Lower leg skin (tissue), 4 donors: ENCODE measurements at regions not wholly inside any gene's neighbourhood (a gene's known extent, or its start where the extent isn't known, plus 50 kb on each side); places are given as distances from the start of the nearest gene placed in this dataset.

Source experiments
- DNase-seq, 2 donors: peaks; one replicate each; pipeline ENCODE4 v3.0.0-alpha.2; 2019; ENCODE audit warnings: low spot score in 2 of 2
- H3K4me3 ChIP-seq: fragments of 200-600 bp; sonication (generic); 2 replicates; pipeline ENCODE4 v1.5.1; 2017; ENCODE audit warnings: mild to moderate bottlenecking, low read depth; ENCODE audit not compliant: poor library complexity, severe bottlenecking
- CTCF ChIP-seq, 3 donors: fragments of 450-650 bp; IDR thresholded peaks; one replicate each; pipeline ENCODE4 v1.5.1; 2016; ENCODE audit warnings: antibody characterized with exemption in 3 of 3, mild to moderate bottlenecking in 3 of 3, moderate library complexity in 2 of 3
- POLR2A ChIP-seq, 2 donors: fragments of 450-650 bp; IDR thresholded peaks; one replicate each; pipeline ENCODE4 v1.6.1; 2016 to 2017; ENCODE audit warnings: antibody characterized with exemption in 2 of 2, mild to moderate bottlenecking in 1 of 2, moderate library complexity in 1 of 2
- WGBS, 2 donors: methylation state at CpG; one replicate each; pipeline ENCODE4 v1.1.5; 2018; 5-methylcytosine and 5-hydroxymethylcytosine counted together
- intact Hi-C: fragments of 100-400 bp; cut with DNase I; formaldehyde crosslinking; loops from one replicate; pipeline ENCODE4 v1.15.0; 2023; ENCODE audit warnings: low total_unique reads

- TF ChIP-seq POLR2A (IDR thresholded peaks at IDR 0.05) (no peak), CTCF (IDR thresholded peaks at IDR 0.05) (no peak)
- intact Hi-C loops: no loop called here
- DNase-seq: no peak
- 78 to 97% methylated on average over 2 of the region's 2 CpGs for WGBS, 2 donors
- no peak overlapping the region for H3K4me3 ChIP-seq
These were observed 116.6 kb upstream of the NT5C1B start for GRCh38 chr2:18706001-18706400.

GRCh38 chr2:18704276-18704675, 114.9 kb upstream of the NT5C1B start:
- no peak overlapping the region for H3K4me3 ChIP-seq
- 55 to 61% methylated on average over 2 of the region's 2 CpGs for WGBS, 2 donors
- no peak for DNase-seq
- TF ChIP-seq POLR2A (IDR thresholded peaks at IDR 0.05): no peak
- no peak for TF ChIP-seq CTCF (IDR thresholded peaks at IDR 0.05)
- intact Hi-C loops: no loop called here

GRCh38 chr2:18703555-18703954, 114.2 kb upstream of the NT5C1B start:
- 41 to 46% methylated on average over 2 of the region's 2 CpGs for WGBS, 2 donors
- no peak for TF ChIP-seq POLR2A (IDR thresholded peaks at IDR 0.05)
- TF ChIP-seq CTCF (IDR thresholded peaks at IDR 0.05): no peak
- intact Hi-C loops: no loop called here
- no peak overlapping the region for H3K4me3 ChIP-seq
- DNase-seq: no peak

GRCh38 chr2:18701981-18702380, 112.6 kb upstream of the NT5C1B start:
- DNase-seq: no peak
- intact Hi-C loops: no loop called here
- TF ChIP-seq CTCF (IDR thresholded peaks at IDR 0.05): no peak
- TF ChIP-seq POLR2A (IDR thresholded peaks at IDR 0.05): no peak
- no peak overlapping the region for H3K4me3 ChIP-seq

GRCh38 chr2:18701546-18701945, 112.2 kb upstream of the NT5C1B start:
- no peak for TF ChIP-seq POLR2A (IDR thresholded peaks at IDR 0.05)
- intact Hi-C loops: no loop called here
- no peak for DNase-seq
- H3K4me3 ChIP-seq: no peak overlapping the region
- WGBS, 2 donors: 21 to 31% methylated on average over 2 of the region's 2 CpGs

GRCh38 chr2:18690342-18690741, 101.0 kb upstream of the NT5C1B start:
- 90 to 91% methylated on average over 6 of the region's 6 CpGs for WGBS, 2 donors
- no peak for DNase-seq
- intact Hi-C loops: no loop called here
- H3K4me3 ChIP-seq: no peak overlapping the region
- no peak for TF ChIP-seq CTCF (IDR thresholded peaks at IDR 0.05)
- no peak for TF ChIP-seq POLR2A (IDR thresholded peaks at IDR 0.05)
